IPS DF 6.9 (cell line): ENCODE measurements at regions not wholly inside any gene's neighbourhood (a gene's known extent, or its start where the extent isn't known, plus 50 kb on each side); places are given as distances from the start of the nearest gene placed in this dataset.
"Not testable (repeated sequence)": the region's sequence is repeated elsewhere in the genome, so short reads cannot be mapped to it uniquely, and the experiment has no call there.

Source experiments
- DNase-seq: peaks from one replicate; pipeline ENCODE4 v3.0.0-alpha.2; 2013; ENCODE audit warnings: low read depth, low spot score
- H3K27ac ChIP-seq: one replicate; pipeline ENCODE4 v1.5.1; 2013; ENCODE audit warnings: low read length, control low read depth
- H3K27me3 ChIP-seq: 2 replicates; pipeline ENCODE4 v1.6.1; 2013; ENCODE audit warnings: mild to moderate bottlenecking, low read length; ENCODE audit not compliant: control insufficient read depth, insufficient read depth
- H3K36me3 ChIP-seq: 2 replicates; pipeline ENCODE4 v1.6.1; 2013; ENCODE audit warnings: low read length; ENCODE audit not compliant: control insufficient read depth, insufficient read depth
- H3K4me1 ChIP-seq: 2 replicates; pipeline ENCODE4 v1.6.1; 2013; ENCODE audit warnings: low read length; ENCODE audit not compliant: control insufficient read depth, insufficient read depth
- H3K4me3 ChIP-seq: 2 replicates; pipeline ENCODE4 v1.5.1; 2013; ENCODE audit warnings: mild to moderate bottlenecking, low read length
- H3K9me3 ChIP-seq: 2 replicates; pipeline ENCODE4 v1.6.1; 2013; ENCODE audit warnings: low read length, inconsistent platforms; ENCODE audit not compliant: control insufficient read depth, insufficient read depth
- WGBS: extraction: QIAGEN DNeasy Blood & Tissue Kit; methylation state at CpG from one replicate; pipeline ENCODE4 v1.1.7; 2013; ENCODE audit warnings: mixed read lengths, missing lambda C conversion rate; ENCODE audit not compliant: insufficient read length, insufficient coverage; 5-methylcytosine and 5-hydroxymethylcytosine counted together

- Histone ChIP-seq H3K4me1 (peaks cover 5% of the 10 kb centered on the region; the same call in 1 of the 2 replicates), H3K27me3 (no peaks in the 10 kb centered on the region), H3K36me3 (no peaks in the 10 kb centered on the region), H3K27ac (no peak overlapping the region), H3K4me3 (no peak overlapping the region), H3K9me3 (no peaks in the 10 kb centered on the region; the same call in 1 of the 2 replicates)
- no CpG with 5 or more reads among the region's 1 CpG for WGBS
- no peak for DNase-seq
Observed at GRCh38 chr1:229131243-229132105, 139.4 kb upstream of the RAB4A start.

- Histone ChIP-seq H3K36me3 (no peaks in the 10 kb centered on the region), H3K27ac (no peak overlapping the region), H3K27me3 (no peaks in the 10 kb centered on the region), H3K9me3 (no peaks in the 10 kb centered on the region; the same call in 1 of the 2 replicates), H3K4me1 (peaks cover 5% of the 10 kb centered on the region; the same call in 1 of the 2 replicates), H3K4me3 (no peak overlapping the region)
- WGBS, result no CpG with 5 or more reads among the region's 1 CpG
- DNase-seq, result no peak
Observed at GRCh38 chr1:229132106-229132443, 138.8 kb upstream of the RAB4A start.

- Histone ChIP-seq H3K9me3 (no peaks in the 10 kb centered on the region; the same call in 1 of the 2 replicates), H3K4me1 (peaks cover 5% of the 10 kb centered on the region; the same call in 1 of the 2 replicates), H3K4me3 (no peak overlapping the region), H3K27ac (no peak overlapping the region), H3K27me3 (no peaks in the 10 kb centered on the region), H3K36me3 (no peaks in the 10 kb centered on the region)
- no peak for DNase-seq
Observed at GRCh38 chr1:229132706-229133105, 138.2 kb upstream of the RAB4A start.

GRCh38 chr1:229133151-229133550, 137.8 kb upstream of the RAB4A start:
- H3K27me3 ChIP-seq, result no peaks in the 10 kb centered on the region
- no peak for DNase-seq
- no peaks in the 10 kb centered on the region; the same call in 1 of the 2 replicates for H3K9me3 ChIP-seq
- peaks cover 5% of the 10 kb centered on the region; the same call in 1 of the 2 replicates for H3K4me1 ChIP-seq
- H3K4me3 ChIP-seq, result no peak overlapping the region
- WGBS, result no CpG with 5 or more reads among the region's 2 CpGs
- no peaks in the 10 kb centered on the region for H3K36me3 ChIP-seq
- no peak overlapping the region for H3K27ac ChIP-seq

- no peak overlapping the region for H3K27ac ChIP-seq
- WGBS, result no CpG with 5 or more reads among the region's 1 CpG
- no peaks in the 10 kb centered on the region for H3K27me3 ChIP-seq
- no peaks in the 10 kb centered on the region; the same call in 1 of the 2 replicates for H3K9me3 ChIP-seq
- H3K4me1 ChIP-seq, result peaks cover 5% of the 10 kb centered on the region; the same call in 1 of the 2 replicates
- no peaks in the 10 kb centered on the region for H3K36me3 ChIP-seq
- no peak for DNase-seq
- no peak overlapping the region for H3K4me3 ChIP-seq
Observed at GRCh38 chr1:229133811-229134210, 137.1 kb upstream of the RAB4A start.

- H3K4me1 ChIP-seq, H3K36me3 ChIP-seq, H3K27ac ChIP-seq, H3K4me3 ChIP-seq, DNase-seq, H3K9me3 ChIP-seq, H3K27me3 ChIP-seq: not testable (repeated sequence)
Observed at GRCh38 chr1:229134381-229135217, 136.3 kb upstream of the RAB4A start.

GRCh38 chr1:229135773-229136172, 135.1 kb upstream of the RAB4A start:
- no peaks in the 10 kb centered on the region for H3K27me3 ChIP-seq
- H3K9me3 ChIP-seq, result no peaks in the 10 kb centered on the region; the same call in 1 of the 2 replicates
- WGBS, result no CpG with 5 or more reads among the region's 2 CpGs
- H3K4me3 ChIP-seq, result no peak overlapping the region
- H3K27ac ChIP-seq, result no peak overlapping the region
- no peak for DNase-seq
- no peaks in the 10 kb centered on the region for H3K4me1 ChIP-seq
- no peaks in the 10 kb centered on the region for H3K36me3 ChIP-seq

- no CpG with 5 or more reads among the region's 3 CpGs for WGBS
Observed at GRCh38 chr1:229136822-229137221, 134.1 kb upstream of the RAB4A start.

GRCh38 chr1:229137271-229137670, 133.6 kb upstream of the RAB4A start:
- H3K4me3 ChIP-seq, result no peak overlapping the region
- no peaks in the 10 kb centered on the region for H3K36me3 ChIP-seq
- no peaks in the 10 kb centered on the region; the same call in 1 of the 2 replicates for H3K9me3 ChIP-seq
- H3K27me3 ChIP-seq, result no peaks in the 10 kb centered on the region
- DNase-seq, result no peak
- no peaks in the 10 kb centered on the region for H3K4me1 ChIP-seq
- no peak overlapping the region for H3K27ac ChIP-seq

More at GRCh38 chr1:229136822-229137221, 134.1 kb upstream of the RAB4A start:
- H3K9me3 ChIP-seq, result no peaks in the 10 kb centered on the region; the same call in 1 of the 2 replicates
- H3K4me3 ChIP-seq, result no peak overlapping the region
- DNase-seq, result no peak
- H3K4me1 ChIP-seq, result no peaks in the 10 kb centered on the region
- H3K27ac ChIP-seq, result no peak overlapping the region
- H3K27me3 ChIP-seq, result no peaks in the 10 kb centered on the region
- no peaks in the 10 kb centered on the region for H3K36me3 ChIP-seq

- Histone ChIP-seq H3K36me3 (no peaks in the 10 kb centered on the region), H3K27me3 (no peaks in the 10 kb centered on the region), H3K27ac (no peak overlapping the region), H3K4me3 (no peak overlapping the region), H3K4me1 (no peaks in the 10 kb centered on the region), H3K9me3 (no peaks in the 10 kb centered on the region; the same call in 1 of the 2 replicates)
- no peak for DNase-seq
- no CpG with 5 or more reads among the region's 3 CpGs for WGBS
Observed at GRCh38 chr1:229138058-229138457, 132.9 kb upstream of the RAB4A start.
